ENCODE measurements at regions not wholly inside any gene's neighbourhood (a gene's known extent, or its start where the extent isn't known, plus 50 kb on each side); places are given as distances from the start of the nearest gene placed in this dataset.

GRCh38 chr6:77030929-77031674, 432.2 kb downstream of the HTR1B start:
- H3K4me3 ChIP-seq, result no peak overlapping the region
- H3K36me3 ChIP-seq (ENCODE audit: low read depth), result no peaks in the 10 kb centered on the region
- no TSS peak for BruUV-seq (replicated peaks)
- H2AFZ ChIP-seq, result no peak overlapping the region
- no peaks in the 10 kb centered on the region for H3K27me3 ChIP-seq (ENCODE audit: insufficient read depth, low read depth)
- H3K9me3 ChIP-seq (ENCODE audit: insufficient read depth, low read depth), result no peaks in the 10 kb centered on the region
- H4K20me1 ChIP-seq (ENCODE audit: insufficient read depth), result no peaks in the 10 kb centered on the region
- no peak overlapping the region for H3K27ac ChIP-seq
- ChIA-PET POLR2A (ENCODE audit: unreplicated experiment) (no interaction called here), CTCF (no interaction called here)
- no peaks in the 10 kb centered on the region for H3F3A ChIP-seq (ENCODE audit: insufficient read depth, low read depth)
- TF ChIP-seq CTCF (conservative IDR thresholded peaks at IDR 0.05) (no peak), EZH2 (IDR thresholded peaks at IDR 0.05; ENCODE audit: low read depth) (no peak)
- H3K9me2 ChIP-seq (ENCODE audit: insufficient read depth), result no peaks in the 10 kb centered on the region
- DNase-seq, result no peak
- no peak overlapping the region for H3K4me2 ChIP-seq
- no peaks in the 10 kb centered on the region for H3K79me2 ChIP-seq (ENCODE audit: low read depth)
- H3K4me1 ChIP-seq (replicated peaks; ENCODE audit: insufficient read depth), result no peaks in the 10 kb centered on the region
- intact Hi-C loops (cut with micrococcal nuclease; ENCODE audit: unreplicated experiment), result loop anchor here (5.0 kb wide), 1 partner anchor 261 kb away; no protein-coding TSS in a partner anchor

GRCh38 chr6:77026341-77026740, 436.9 kb downstream of the HTR1B start:
- H3K79me2 ChIP-seq (ENCODE audit: low read depth), result no peaks in the 10 kb centered on the region
- no peak overlapping the region for H3K4me2 ChIP-seq
- no peaks in the 10 kb centered on the region for H3K27me3 ChIP-seq (ENCODE audit: insufficient read depth, low read depth)
- DNase-seq, result no peak
- no peak overlapping the region for H3K27ac ChIP-seq
- no peaks in the 10 kb centered on the region for H3K9me3 ChIP-seq (ENCODE audit: insufficient read depth, low read depth)
- intact Hi-C loops (cut with micrococcal nuclease; ENCODE audit: unreplicated experiment), result no loop called here
- H4K20me1 ChIP-seq (ENCODE audit: insufficient read depth), result no peaks in the 10 kb centered on the region
- TF ChIP-seq EZH2 (IDR thresholded peaks at IDR 0.05; ENCODE audit: low read depth), result no peak
- TF ChIP-seq CTCF (conservative IDR thresholded peaks at IDR 0.05), result no peak
- no peaks in the 10 kb centered on the region for H3K4me1 ChIP-seq (replicated peaks; ENCODE audit: insufficient read depth)
- CTCF ChIA-PET, result no interaction called here
- no peaks in the 10 kb centered on the region for H3K36me3 ChIP-seq (ENCODE audit: low read depth)
- POLR2A ChIA-PET (ENCODE audit: unreplicated experiment), result no interaction called here
- H2AFZ ChIP-seq, result no peak overlapping the region
- no TSS peak for BruUV-seq (replicated peaks)
- H3K4me3 ChIP-seq, result no peak overlapping the region
- no peaks in the 10 kb centered on the region for H3K9me2 ChIP-seq (ENCODE audit: insufficient read depth)
- no peaks in the 10 kb centered on the region for H3F3A ChIP-seq (ENCODE audit: insufficient read depth, low read depth)

GRCh38 chr6:77025736-77026223, 437.5 kb downstream of the HTR1B start:
- DNase-seq, result no peak
- Histone ChIP-seq H3K36me3 (ENCODE audit: low read depth) (no peaks in the 10 kb centered on the region), H3K9me3 (ENCODE audit: insufficient read depth, low read depth) (no peaks in the 10 kb centered on the region), H3K4me1 (replicated peaks; ENCODE audit: insufficient read depth) (no peaks in the 10 kb centered on the region), H3K9me2 (ENCODE audit: insufficient read depth) (no peaks in the 10 kb centered on the region), H3F3A (ENCODE audit: insufficient read depth, low read depth) (no peaks in the 10 kb centered on the region), H3K79me2 (ENCODE audit: low read depth) (no peaks in the 10 kb centered on the region), H3K4me2 (no peak overlapping the region), H2AFZ (no peak overlapping the region), H3K27ac (no peak overlapping the region), H4K20me1 (ENCODE audit: insufficient read depth) (no peaks in the 10 kb centered on the region), H3K27me3 (ENCODE audit: insufficient read depth, low read depth) (no peaks in the 10 kb centered on the region), H3K4me3 (no peak overlapping the region)
- TF ChIP-seq EZH2 (IDR thresholded peaks at IDR 0.05; ENCODE audit: low read depth) (no peak), CTCF (conservative IDR thresholded peaks at IDR 0.05) (no peak)
- POLR2A ChIA-PET (ENCODE audit: unreplicated experiment), result no interaction called here
- CTCF ChIA-PET, result no interaction called here
- intact Hi-C loops (cut with micrococcal nuclease; ENCODE audit: unreplicated experiment), result no loop called here
- no TSS peak for BruUV-seq (replicated peaks)
